D341Med (cell line): ENCODE measurements at regions not wholly inside any gene's neighbourhood (a gene's known extent, or its start where the extent isn't known, plus 50 kb on each side); places are given as distances from the start of the nearest gene placed in this dataset.

Experiments used
- DNase-seq: peaks from one replicate; pipeline ENCODE4 v3.0.0; 2012; ENCODE audit warnings: low spot score

GRCh38 chr4:155616117-155616516 lies 50.5 kb upstream of the GUCY1A1 start:
- no peak for DNase-seq

- no peak for DNase-seq
These were observed 51.4 kb upstream of the GUCY1A1 start for GRCh38 chr4:155615081-155615887.

GRCh38 chr4:155614111-155614762 lies 52.4 kb upstream of the GUCY1A1 start:
- DNase-seq: no peak

GRCh38 chr4:155612074-155612473 lies 54.6 kb upstream of the GUCY1A1 start:
- no peak for DNase-seq

- no peak for DNase-seq
These were observed 55.1 kb upstream of the GUCY1A1 start for GRCh38 chr4:155611501-155611900.

- DNase-seq: no peak
These were observed 56.5 kb upstream of the GUCY1A1 start for GRCh38 chr4:155610143-155610542.

GRCh38 chr4:155609455-155610059 lies 57.1 kb upstream of the GUCY1A1 start:
- no peak for DNase-seq

GRCh38 chr4:155608225-155608885 lies 58.3 kb upstream of the GUCY1A1 start:
- no peak for DNase-seq

GRCh38 chr4:155607481-155607880 lies 59.2 kb upstream of the GUCY1A1 start:
- DNase-seq: no peak

- DNase-seq: no peak
These were observed 61.7 kb upstream of the GUCY1A1 start for GRCh38 chr4:155604718-155605626.

GRCh38 chr4:155603360-155603891 lies 63.2 kb upstream of the GUCY1A1 start:
- DNase-seq: no peak

GRCh38 chr4:155602351-155603140 lies 64.1 kb upstream of the GUCY1A1 start:
- DNase-seq: no peak

- no peak for DNase-seq
These were observed 66.4 kb upstream of the GUCY1A1 start for GRCh38 chr4:155600244-155600643.

- no peak for DNase-seq
These were observed 67.1 kb upstream of the GUCY1A1 start for GRCh38 chr4:155599596-155599995.

- no peak for DNase-seq
These were observed 67.6 kb upstream of the GUCY1A1 start for GRCh38 chr4:155599085-155599484.

- DNase-seq: no peak
These were observed 68.7 kb upstream of the GUCY1A1 start for GRCh38 chr4:155597933-155598451.

GRCh38 chr4:155597281-155597680 lies 69.4 kb upstream of the GUCY1A1 start:
- no peak for DNase-seq

GRCh38 chr4:155593793-155594192 lies 72.9 kb upstream of the GUCY1A1 start:
- DNase-seq: no peak

GRCh38 chr4:155592938-155593297 lies 73.7 kb upstream of the GUCY1A1 start:
- no peak for DNase-seq

GRCh38 chr4:155592179-155592937 lies 74.3 kb upstream of the GUCY1A1 start:
- DNase-seq: no peak
